HG03342 (cell line): ENCODE measurements at regions not wholly inside any gene's neighbourhood (a gene's known extent, or its start where the extent isn't known, plus 50 kb on each side); places are given as distances from the start of the nearest gene placed in this dataset.
"Not testable (repeated sequence)": the region's sequence is repeated elsewhere in the genome, so short reads cannot be mapped to it uniquely, and the experiment has no call there.

Source experiments
- ATAC-seq: cut with Tn5 transposase; IDR thresholded peaks from one replicate; pipeline ENCODE4 v1.9.1; 2021; ENCODE audit warnings: mild to moderate bottlenecking, moderate library complexity; ENCODE audit not compliant: unreplicated experiment

DNA sequence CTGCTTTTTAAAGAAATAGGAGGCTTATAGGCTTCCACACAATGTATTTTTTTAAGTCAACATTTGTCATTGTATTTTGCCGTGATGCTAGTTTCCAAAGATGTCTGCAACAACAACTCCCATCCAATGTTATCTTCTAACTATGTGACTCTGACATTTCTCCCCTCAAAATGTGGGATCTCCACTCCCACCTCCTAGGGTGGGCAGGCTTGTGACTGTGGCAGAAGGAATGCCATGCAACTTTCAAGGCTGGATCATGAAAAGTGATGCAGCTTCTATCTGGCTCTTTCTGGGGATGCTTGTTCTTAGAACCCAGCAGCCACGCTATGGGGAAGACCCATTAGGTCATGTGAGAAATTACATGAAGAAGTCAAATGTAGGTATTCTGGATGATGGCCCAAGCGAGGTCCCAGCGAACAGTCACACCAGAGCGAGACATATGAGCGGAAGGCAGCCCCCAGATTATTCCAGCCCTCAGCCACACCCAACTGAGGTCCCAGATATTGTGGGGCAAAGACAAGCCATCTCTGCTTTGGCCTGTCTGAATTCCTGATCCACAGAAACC is 124.3 kb downstream of the BDH1 start:
- no peak for ATAC-seq

DNA sequence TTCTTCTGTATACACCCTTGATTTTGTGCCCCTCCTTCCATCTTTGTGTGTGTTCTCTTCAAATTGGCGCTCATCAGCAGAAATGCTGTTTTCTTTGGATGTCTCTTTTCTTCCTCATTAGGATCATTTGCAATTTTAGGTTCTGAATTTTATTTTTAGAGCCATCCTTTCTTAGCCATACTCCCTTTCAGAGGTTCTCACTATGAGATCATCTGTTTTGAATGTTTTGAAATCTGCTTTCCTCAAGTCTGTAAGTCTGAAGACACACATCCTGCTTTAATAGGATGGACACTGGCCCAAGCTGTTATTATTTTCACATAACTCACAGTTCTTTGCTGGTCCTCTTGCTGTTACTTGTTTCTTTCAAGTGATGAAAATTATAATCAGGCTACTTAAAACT is 124.8 kb downstream of the BDH1 start:
- no peak for ATAC-seq

GRCh38 chr3:197430502-197430901 is 125.3 kb downstream of the BDH1 start:
- no peak for ATAC-seq

GRCh38 chr3:197428952-197429351 is 126.8 kb downstream of the BDH1 start:
- no peak for ATAC-seq

DNA sequence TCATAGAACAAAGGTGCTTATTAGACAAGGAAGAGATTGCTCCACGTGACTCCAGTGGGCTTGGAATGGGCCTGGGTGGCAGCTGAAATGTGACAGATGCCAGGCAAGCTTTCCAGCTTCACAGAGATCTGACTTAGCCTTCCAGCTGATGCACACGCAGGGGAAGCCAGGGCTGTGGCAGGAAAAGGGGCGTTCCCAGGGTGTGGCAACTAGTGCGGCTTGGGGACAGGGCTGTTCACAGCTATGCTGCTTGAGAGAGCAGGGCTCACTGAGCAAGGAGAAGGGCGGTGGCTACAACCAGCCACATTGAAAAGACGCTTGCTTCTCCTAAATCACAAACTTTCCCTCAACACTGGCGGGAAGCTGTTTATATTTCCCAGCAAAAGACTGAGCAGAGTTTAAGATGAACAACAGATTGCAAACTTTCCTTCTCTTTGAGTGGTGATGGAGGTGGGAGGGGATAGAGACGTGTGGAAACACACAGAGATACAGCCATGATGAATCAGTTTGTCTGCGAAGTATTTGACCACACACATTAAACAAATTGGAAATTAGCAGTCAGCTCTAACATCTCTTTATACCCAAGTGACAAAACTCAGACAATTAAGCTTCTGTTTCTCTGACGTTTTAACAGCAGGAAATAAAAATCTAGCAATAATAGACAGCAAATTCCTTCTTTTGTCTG is 127.5 kb downstream of the BDH1 start:
- no peak for ATAC-seq

- ATAC-seq = no peak
Measured at GRCh38 chr3:197427021-197427420, 128.6 kb upstream of the DLG1 start.

DNA sequence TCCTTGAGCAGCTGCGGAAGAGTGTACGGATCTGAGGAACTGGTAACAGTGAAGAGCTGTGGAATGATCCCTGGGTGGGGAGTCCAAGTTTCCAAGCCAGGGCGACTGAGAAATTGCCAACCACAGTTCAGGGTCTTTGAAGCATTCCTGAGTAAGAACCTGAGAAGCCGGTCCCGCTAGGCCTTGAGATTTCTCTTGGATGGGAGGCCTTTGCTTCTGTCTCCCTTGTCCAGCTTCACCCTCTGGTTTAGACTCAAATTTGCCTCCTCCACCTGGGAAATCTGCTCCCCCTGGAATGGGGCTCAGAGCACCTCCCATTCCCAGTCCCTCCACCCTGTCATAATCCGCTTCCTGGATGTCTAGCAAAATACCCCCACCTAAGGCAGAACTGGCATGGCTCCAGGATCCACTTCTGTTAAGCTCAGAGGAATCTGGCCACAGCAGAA is 127.7 kb upstream of the DLG1 start:
- ATAC-seq = no peak

GRCh38 chr3:197425485-197426120 is 127.2 kb upstream of the DLG1 start:
- ATAC-seq = no peak

GRCh38 chr3:197424674-197425484 is 126.5 kb upstream of the DLG1 start:
- no peak for ATAC-seq

- ATAC-seq = no peak
Measured at GRCh38 chr3:197424266-197424665, 125.9 kb upstream of the DLG1 start.

GRCh38 chr3:197423376-197423775 is 125.0 kb upstream of the DLG1 start:
- no peak for ATAC-seq

- no peak for ATAC-seq
Measured at GRCh38 chr3:197422506-197422905, 124.1 kb upstream of the DLG1 start.

GRCh38 chr3:197421021-197421420 is 122.6 kb upstream of the DLG1 start:
- no peak for ATAC-seq

DNA sequence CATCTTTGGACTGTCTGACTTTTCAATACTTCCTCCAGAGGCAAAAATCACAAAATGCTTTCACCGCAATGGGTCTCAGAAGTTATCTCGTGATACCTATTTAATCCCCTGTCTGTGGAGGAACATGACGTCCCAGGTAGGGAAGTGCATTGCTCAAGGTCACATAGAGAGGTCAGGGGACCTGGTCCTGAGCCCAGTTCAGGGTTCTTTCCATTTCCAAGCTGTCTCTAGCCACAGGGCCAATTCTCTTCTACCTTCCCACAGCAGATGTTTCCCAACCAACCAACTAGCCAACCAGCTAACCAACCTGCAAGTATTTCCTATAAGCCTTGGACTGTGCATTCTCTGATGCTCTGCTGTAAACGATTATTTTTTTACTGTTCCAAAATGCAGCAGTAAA is 122.2 kb upstream of the DLG1 start:
- ATAC-seq = no peak

- ATAC-seq = no peak
Measured at GRCh38 chr3:197420115-197420514, 121.7 kb upstream of the DLG1 start.

- no peak for ATAC-seq
Measured at GRCh38 chr3:197419696-197420095, 121.3 kb upstream of the DLG1 start.

DNA sequence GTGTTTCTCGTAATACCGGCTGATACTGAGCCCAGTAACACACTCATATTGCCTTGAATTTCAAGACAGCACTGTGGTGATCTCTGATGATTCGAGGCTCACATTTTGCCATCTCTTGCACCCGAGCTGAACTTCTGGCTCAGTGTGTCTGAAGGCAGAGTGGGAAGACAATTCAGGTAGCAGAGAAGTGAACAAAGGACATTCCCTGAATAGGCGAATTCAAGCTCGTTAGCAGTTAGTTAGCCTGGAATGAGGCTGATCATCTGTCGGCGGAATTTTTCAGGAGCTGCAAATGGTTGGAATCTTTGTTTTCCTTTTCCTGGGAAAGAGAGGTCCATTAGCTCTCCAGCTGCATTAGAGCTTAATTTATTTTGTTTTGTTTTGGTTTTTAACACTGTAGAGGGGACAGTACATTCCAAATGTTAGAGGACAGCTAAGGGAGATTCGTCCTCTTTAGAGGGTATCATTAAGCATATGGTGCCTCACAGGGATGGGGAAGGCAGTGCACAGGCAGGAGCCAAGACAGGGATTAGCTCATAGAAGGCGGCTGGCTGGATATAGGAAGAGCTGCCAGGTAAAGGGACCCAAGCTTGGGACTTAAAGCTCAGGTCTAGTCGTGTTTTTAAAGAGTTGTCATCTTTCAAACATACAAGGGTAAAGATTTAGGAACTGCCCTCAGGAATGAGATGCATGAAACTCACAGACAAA is 119.7 kb upstream of the DLG1 start:
- no peak for ATAC-seq

DNA sequence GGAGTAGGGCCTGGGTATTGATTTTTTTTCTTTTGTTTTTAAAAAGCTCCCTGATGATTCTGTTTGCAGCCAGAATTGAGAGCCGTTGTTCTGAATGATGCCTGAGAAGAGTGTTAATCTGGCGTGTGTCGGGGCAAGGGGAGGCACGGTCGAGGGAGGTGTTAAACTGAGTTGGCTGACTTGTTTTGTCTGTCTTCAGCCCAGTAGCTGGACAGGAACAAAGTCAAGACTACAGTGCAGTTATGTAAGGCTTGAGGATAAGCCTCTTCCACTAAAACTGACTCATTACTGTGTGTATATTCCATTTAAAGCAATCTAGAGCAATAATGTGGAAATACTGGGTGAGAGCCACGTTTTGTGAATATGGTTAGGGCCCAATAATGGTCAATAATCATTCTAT is 119.0 kb upstream of the DLG1 start:
- no peak for ATAC-seq

GRCh38 chr3:197411899-197412298 is 113.5 kb upstream of the DLG1 start:
- not testable (repeated sequence) for ATAC-seq

GRCh38 chr3:197410170-197410569 is 111.8 kb upstream of the DLG1 start:
- ATAC-seq = not testable (repeated sequence)
